GM19023 (cell line): ENCODE measurements at regions not wholly inside any gene's neighbourhood (a gene's known extent, or its start where the extent isn't known, plus 50 kb on each side); places are given as distances from the start of the nearest gene placed in this dataset.

Experiments
- ATAC-seq: cut with Tn5 transposase; IDR thresholded peaks from one replicate; pipeline ENCODE4 v1.9.1; 2021; ENCODE audit warnings: mild to moderate bottlenecking, moderate library complexity; ENCODE audit not compliant: unreplicated experiment

- no peak for ATAC-seq
These were observed 146.4 kb downstream of the BMP4 start for GRCh38 chr14:53810221-53810620.

GRCh38 chr14:53808042-53808441 is 148.6 kb downstream of the BMP4 start:
- ATAC-seq, result no peak

GRCh38 chr14:53807542-53807941 is 149.1 kb downstream of the BMP4 start:
- ATAC-seq, result no peak

GRCh38 chr14:53807108-53807507 is 149.5 kb downstream of the BMP4 start:
- ATAC-seq, result no peak

GRCh38 chr14:53796734-53797133 is 159.9 kb downstream of the BMP4 start:
- no peak for ATAC-seq

GRCh38 chr14:53793790-53794505 is 162.7 kb downstream of the BMP4 start:
- no peak for ATAC-seq

GRCh38 chr14:53792909-53793308 is 163.7 kb downstream of the BMP4 start:
- no peak for ATAC-seq

GRCh38 chr14:53790731-53791500 is 165.7 kb downstream of the BMP4 start:
- no peak for ATAC-seq

- no peak for ATAC-seq
These were observed 168.1 kb downstream of the BMP4 start for GRCh38 chr14:53788566-53788965.

GRCh38 chr14:53786045-53786444 is 170.6 kb downstream of the BMP4 start:
- ATAC-seq, result no peak

GRCh38 chr14:53784688-53785087 is 171.9 kb downstream of the BMP4 start:
- ATAC-seq, result no peak

GRCh38 chr14:53783256-53783655 is 173.4 kb downstream of the BMP4 start:
- no peak for ATAC-seq

- no peak for ATAC-seq
These were observed 176.5 kb downstream of the BMP4 start for GRCh38 chr14:53780051-53780555.

GRCh38 chr14:53779301-53779700 is 177.3 kb downstream of the BMP4 start:
- ATAC-seq, result no peak

GRCh38 chr14:53778263-53778662 is 178.4 kb downstream of the BMP4 start:
- ATAC-seq, result no peak

- ATAC-seq, result no peak
These were observed 183.7 kb downstream of the BMP4 start for GRCh38 chr14:53772936-53773335.

- no peak for ATAC-seq
These were observed 189.1 kb downstream of the BMP4 start for GRCh38 chr14:53767566-53767965.

GRCh38 chr14:53766601-53767000 is 190.0 kb downstream of the BMP4 start:
- no peak for ATAC-seq

- ATAC-seq, result no peak
These were observed 190.5 kb downstream of the BMP4 start for GRCh38 chr14:53766106-53766505.

- no peak for ATAC-seq
These were observed 191.8 kb downstream of the BMP4 start for GRCh38 chr14:53764846-53765245.

GRCh38 chr14:53758141-53758540 is 198.5 kb downstream of the BMP4 start:
- no peak for ATAC-seq

GRCh38 chr14:53757732-53758131 is 198.9 kb downstream of the BMP4 start:
- no peak for ATAC-seq
